Type B pancreatic cell (in vitro differentiated cells): ENCODE measurements at regions not wholly inside any gene's neighbourhood (a gene's known extent, or its start where the extent isn't known, plus 50 kb on each side); places are given as distances from the start of the nearest gene placed in this dataset.

ENCODE experiments used
- DNase-seq: peaks from one replicate; pipeline ENCODE4 v3.0.0; 2021; ENCODE audit warnings: mixed read lengths; ENCODE audit not compliant: unreplicated experiment; ENCODE audit errors: extremely low spot score
- H3K27ac Mint-ChIP-seq: 2 replicates; pipeline ENCODE4 v1.8.0; 2021; ENCODE audit warnings: mild to moderate bottlenecking, mixed read lengths
- H3K27me3 Mint-ChIP-seq: 2 replicates; pipeline ENCODE4 v1.8.0; 2021; ENCODE audit warnings: mixed read lengths
- H3K36me3 Mint-ChIP-seq: 2 replicates; pipeline ENCODE4 v1.8.0; 2021; ENCODE audit warnings: mixed read lengths
- H3K4me1 Mint-ChIP-seq: one replicate; pipeline ENCODE4 v1.8.0; 2021; ENCODE audit warnings: mixed read lengths; ENCODE audit not compliant: unreplicated experiment
- H3K4me3 Mint-ChIP-seq: 2 replicates; pipeline ENCODE4 v1.8.0; 2021; ENCODE audit warnings: mild to moderate bottlenecking, mixed read lengths
- H3K9me3 Mint-ChIP-seq: 2 replicates; pipeline ENCODE4 v1.8.0; 2021; ENCODE audit warnings: mixed read lengths
- TF ChIP-seq, protein P1 (sequence below): fragments of 200-600 bp; sonication (generic); conservative IDR thresholded peaks from 2 replicates; pipeline ENCODE4 v1.5.0; 2021; ENCODE audit warnings: antibody characterized with exemption, mild to moderate bottlenecking

DNA sequence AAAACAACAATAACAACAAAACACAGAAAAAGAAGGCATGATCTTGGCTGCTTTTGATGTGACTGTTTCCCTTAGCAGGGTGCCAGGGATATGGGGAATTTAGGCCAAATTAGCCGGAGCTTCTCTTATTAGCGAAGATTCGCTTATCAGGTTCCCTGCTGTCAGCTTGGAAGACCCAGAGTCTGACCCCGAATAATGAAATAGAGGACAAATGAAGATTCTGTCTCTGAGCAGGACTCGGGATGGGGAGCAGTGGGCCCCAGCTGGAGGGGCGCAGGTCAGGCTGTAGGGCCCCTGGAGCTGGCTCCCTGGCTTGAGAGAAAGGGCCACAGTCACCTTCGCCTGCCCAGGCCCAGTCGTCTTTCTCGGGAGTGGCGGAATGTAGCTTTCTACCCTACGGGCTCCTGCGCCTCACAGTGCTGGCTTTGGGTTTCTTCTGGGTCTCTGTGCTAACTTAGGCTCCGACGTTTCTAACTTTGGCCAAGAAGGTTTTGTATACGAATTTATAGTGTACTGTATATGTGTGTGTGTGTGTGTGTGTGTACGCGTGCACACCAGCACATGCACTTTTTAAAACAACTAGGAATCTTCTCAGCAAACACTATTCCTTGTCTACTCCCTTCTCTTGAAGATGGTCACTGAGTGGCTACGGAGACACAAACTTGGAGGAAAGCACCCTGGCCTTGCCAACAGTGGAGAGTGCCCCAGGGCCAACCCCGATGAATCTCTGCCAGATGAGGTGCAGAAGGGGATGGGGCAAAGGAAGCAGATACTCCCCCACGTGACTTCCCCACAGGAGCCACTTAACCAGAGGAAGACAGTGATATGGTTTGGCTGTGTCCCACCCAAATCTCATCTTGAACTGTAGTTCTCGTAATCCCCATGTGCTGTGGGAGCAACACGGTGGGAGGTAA, 195.6 kb upstream of the COPS8 start:
- H3K27ac Mint-ChIP-seq, result no peak overlapping the region
- no peak overlapping the region for H3K4me3 Mint-ChIP-seq
- no peaks in the 10 kb centered on the region for H3K27me3 Mint-ChIP-seq
- H3K36me3 Mint-ChIP-seq, result no peaks in the 10 kb centered on the region
- TF ChIP-seq, protein P1, sequence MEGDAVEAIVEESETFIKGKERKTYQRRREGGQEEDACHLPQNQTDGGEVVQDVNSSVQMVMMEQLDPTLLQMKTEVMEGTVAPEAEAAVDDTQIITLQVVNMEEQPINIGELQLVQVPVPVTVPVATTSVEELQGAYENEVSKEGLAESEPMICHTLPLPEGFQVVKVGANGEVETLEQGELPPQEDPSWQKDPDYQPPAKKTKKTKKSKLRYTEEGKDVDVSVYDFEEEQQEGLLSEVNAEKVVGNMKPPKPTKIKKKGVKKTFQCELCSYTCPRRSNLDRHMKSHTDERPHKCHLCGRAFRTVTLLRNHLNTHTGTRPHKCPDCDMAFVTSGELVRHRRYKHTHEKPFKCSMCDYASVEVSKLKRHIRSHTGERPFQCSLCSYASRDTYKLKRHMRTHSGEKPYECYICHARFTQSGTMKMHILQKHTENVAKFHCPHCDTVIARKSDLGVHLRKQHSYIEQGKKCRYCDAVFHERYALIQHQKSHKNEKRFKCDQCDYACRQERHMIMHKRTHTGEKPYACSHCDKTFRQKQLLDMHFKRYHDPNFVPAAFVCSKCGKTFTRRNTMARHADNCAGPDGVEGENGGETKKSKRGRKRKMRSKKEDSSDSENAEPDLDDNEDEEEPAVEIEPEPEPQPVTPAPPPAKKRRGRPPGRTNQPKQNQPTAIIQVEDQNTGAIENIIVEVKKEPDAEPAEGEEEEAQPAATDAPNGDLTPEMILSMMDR, result no peak
- H3K4me1 Mint-ChIP-seq, result peaks cover 42% of the 10 kb centered on the region
- peaks cover 2% of the 10 kb centered on the region for H3K9me3 Mint-ChIP-seq
- DNase-seq, result peak; percentile 59

DNA sequence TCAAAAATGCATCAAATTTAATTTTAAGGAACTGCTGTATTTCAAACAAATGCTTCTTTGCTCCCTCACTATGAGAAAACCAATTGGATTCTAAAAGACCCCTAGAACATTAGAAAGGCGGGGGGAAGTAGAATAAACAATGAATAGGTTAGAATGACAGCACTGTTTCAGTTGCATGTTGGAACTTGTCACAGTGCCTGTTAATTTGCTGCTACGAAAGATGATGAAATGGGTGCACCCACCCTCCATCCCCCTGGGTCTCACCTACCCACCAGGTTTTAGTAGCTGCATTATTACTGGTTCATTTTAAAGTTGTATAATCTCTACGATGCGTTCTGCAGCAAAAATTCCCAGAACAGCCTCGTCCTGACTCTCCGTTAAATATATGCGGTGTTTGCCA, 193.0 kb upstream of the COPS8 start:
- no peaks in the 10 kb centered on the region for H3K9me3 Mint-ChIP-seq
- H3K4me1 Mint-ChIP-seq, result peaks cover 45% of the 10 kb centered on the region
- H3K27ac Mint-ChIP-seq, result no peak overlapping the region
- DNase-seq, result no peak
- H3K4me3 Mint-ChIP-seq, result no peak overlapping the region
- H3K36me3 Mint-ChIP-seq, result no peaks in the 10 kb centered on the region
- no peaks in the 10 kb centered on the region for H3K27me3 Mint-ChIP-seq
- TF ChIP-seq, protein P1, result no peak

DNA sequence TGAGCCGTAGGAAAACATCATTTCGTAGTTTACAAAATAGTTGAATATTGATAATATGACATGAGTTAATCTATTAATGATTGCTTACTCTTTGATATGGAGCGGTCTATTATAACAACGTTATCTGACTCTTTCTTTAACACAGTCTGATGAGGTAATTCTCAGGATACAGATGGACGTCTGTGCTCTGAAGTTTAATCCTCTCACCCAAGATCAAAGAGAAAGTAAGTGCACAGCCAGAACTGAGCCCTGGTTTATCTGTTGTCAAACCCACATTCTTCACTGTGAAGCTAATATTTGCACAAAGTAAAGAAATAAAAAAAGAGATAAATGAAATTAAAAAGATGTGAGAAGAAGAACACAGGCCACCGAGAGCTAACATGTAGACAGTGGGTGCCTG, 190.9 kb upstream of the COPS8 start:
- TF ChIP-seq, protein P1, result no peak
- no peak for DNase-seq
- Mint-ChIP-seq H3K27ac (no peak overlapping the region), H3K4me3 (no peak overlapping the region), H3K27me3 (peaks cover 3% of the 10 kb centered on the region), H3K9me3 (no peaks in the 10 kb centered on the region), H3K4me1 (peaks cover 34% of the 10 kb centered on the region), H3K36me3 (no peaks in the 10 kb centered on the region)

DNA sequence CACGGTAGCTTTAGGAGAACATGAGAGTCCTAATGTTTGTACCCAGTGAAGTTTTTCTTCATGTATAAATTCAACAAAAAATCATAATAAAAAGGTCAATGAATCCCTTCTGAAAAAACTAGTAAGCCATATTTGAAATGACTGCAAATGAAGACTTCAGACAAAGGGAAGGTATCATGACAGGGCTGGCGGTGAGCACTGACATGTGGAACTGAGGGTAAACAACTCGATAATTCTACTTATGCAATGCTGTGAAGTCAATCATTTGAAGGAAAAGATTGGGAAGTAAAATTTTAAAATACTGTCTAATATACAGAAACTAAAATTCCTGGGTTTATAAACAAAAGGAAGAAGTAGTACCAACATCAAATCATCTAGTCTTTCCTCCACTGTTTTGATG, 190.2 kb upstream of the COPS8 start:
- no peak for DNase-seq
- Mint-ChIP-seq H3K27me3 (peaks cover 3% of the 10 kb centered on the region), H3K4me3 (no peak overlapping the region), H3K36me3 (no peaks in the 10 kb centered on the region), H3K9me3 (no peaks in the 10 kb centered on the region), H3K27ac (no peak overlapping the region), H3K4me1 (peaks cover 33% of the 10 kb centered on the region)
- TF ChIP-seq, protein P1, result no peak

DNA sequence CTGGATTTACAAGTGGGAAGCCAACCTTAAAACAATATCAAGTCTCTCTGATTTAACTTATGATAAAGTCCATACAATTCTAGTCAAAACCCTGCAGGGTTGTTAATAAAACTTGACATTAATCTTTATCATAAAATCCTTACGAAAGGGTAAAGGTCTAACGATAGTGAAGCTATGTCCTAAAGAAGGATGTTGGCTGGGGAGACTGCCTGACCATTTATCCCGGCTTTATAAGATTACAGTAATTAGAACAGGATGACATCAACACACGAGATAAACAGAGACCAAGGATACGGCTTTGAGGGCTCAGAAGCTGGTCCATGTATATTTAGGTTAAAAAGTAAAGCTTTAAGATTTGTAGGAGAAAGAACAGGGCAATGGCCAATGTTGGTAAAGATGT, 189.0 kb upstream of the COPS8 start:
- Mint-ChIP-seq H3K4me3 (no peak overlapping the region), H3K4me1 (peaks cover 31% of the 10 kb centered on the region), H3K27me3 (peaks cover 3% of the 10 kb centered on the region), H3K36me3 (no peaks in the 10 kb centered on the region), H3K9me3 (no peaks in the 10 kb centered on the region), H3K27ac (no peak overlapping the region)
- DNase-seq, result no peak
- TF ChIP-seq, protein P1, result no peak
